Astrocyte of the spinal cord (primary cell): ENCODE measurements at regions not wholly inside any gene's neighbourhood (a gene's known extent, or its start where the extent isn't known, plus 50 kb on each side); places are given as distances from the start of the nearest gene placed in this dataset.

Experiments used
- DNase-seq: peaks from one replicate; pipeline ENCODE4 v3.0.0; 2011; ENCODE audit warnings: low read depth, low spot score
- H3K4me3 ChIP-seq: 2 replicates; pipeline ENCODE4 v1.5.1; 2011; ENCODE audit warnings: low read depth, mild to moderate bottlenecking, low read length, moderate library complexity
- CTCF ChIP-seq: IDR thresholded peaks from 2 replicates; pipeline ENCODE4 v1.5.1; 2012; ENCODE audit warnings: low read depth, mild to moderate bottlenecking, low read length, inconsistent platforms
- in situ Hi-C: cut with HindIII; loops from 2 replicates; pipeline ENCODE4 v1.10.0; 2017; ENCODE audit warnings: low sequenced_read_pairs

GRCh38 chr11:71060391-71060791 is 192.0 kb downstream of the SHANK2 start:
- DNase-seq: no peak

GRCh38 chr11:71059662-71060061 is 192.7 kb downstream of the SHANK2 start:
- no peak for TF ChIP-seq CTCF
- in situ Hi-C loops: no loop called here
- H3K4me3 ChIP-seq: no peak overlapping the region
- no peak for DNase-seq

More at GRCh38 chr11:71060391-71060791, 192.0 kb downstream of the SHANK2 start:
- in situ Hi-C loops: no loop called here
- no peak overlapping the region for H3K4me3 ChIP-seq
- TF ChIP-seq CTCF: no peak

GRCh38 chr11:71055925-71056324 is 196.5 kb downstream of the SHANK2 start:
- no peak for DNase-seq
- H3K4me3 ChIP-seq: no peak overlapping the region
- TF ChIP-seq CTCF: no peak
- in situ Hi-C loops: no loop called here
